GM12872 (cell line): ENCODE measurements at regions not wholly inside any gene's neighbourhood (a gene's known extent, or its start where the extent isn't known, plus 50 kb on each side); places are given as distances from the start of the nearest gene placed in this dataset.

Experiments
- TF ChIP-seq, protein P1 (sequence below): IDR thresholded peaks from 3 replicates; pipeline ENCODE4 v1.5.1; 2011; ENCODE audit warnings: low read depth, mild to moderate bottlenecking, low read length, moderate library complexity; ENCODE audit not compliant: insufficient read depth

DNA sequence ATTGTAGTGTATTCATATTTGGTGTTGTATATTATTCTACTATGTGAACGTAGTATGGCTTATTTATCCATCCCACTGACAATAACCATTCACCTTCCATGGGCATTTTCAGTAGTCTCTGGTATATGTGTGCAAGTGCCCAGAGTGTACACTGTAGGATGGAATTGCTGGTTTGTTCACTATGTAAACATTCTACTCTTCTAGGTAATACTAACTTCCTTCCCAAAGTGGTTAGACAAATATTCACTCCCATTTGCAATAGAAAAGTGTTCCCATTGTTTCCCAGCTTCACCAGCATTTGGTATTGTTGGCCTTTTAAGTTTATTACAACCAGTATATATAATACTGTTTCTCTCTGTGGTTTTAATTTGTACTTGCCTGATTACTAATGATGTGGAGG, 153.7 kb downstream of the C7orf25 start:
- TF ChIP-seq, protein P1, sequence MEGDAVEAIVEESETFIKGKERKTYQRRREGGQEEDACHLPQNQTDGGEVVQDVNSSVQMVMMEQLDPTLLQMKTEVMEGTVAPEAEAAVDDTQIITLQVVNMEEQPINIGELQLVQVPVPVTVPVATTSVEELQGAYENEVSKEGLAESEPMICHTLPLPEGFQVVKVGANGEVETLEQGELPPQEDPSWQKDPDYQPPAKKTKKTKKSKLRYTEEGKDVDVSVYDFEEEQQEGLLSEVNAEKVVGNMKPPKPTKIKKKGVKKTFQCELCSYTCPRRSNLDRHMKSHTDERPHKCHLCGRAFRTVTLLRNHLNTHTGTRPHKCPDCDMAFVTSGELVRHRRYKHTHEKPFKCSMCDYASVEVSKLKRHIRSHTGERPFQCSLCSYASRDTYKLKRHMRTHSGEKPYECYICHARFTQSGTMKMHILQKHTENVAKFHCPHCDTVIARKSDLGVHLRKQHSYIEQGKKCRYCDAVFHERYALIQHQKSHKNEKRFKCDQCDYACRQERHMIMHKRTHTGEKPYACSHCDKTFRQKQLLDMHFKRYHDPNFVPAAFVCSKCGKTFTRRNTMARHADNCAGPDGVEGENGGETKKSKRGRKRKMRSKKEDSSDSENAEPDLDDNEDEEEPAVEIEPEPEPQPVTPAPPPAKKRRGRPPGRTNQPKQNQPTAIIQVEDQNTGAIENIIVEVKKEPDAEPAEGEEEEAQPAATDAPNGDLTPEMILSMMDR, result no peak

DNA sequence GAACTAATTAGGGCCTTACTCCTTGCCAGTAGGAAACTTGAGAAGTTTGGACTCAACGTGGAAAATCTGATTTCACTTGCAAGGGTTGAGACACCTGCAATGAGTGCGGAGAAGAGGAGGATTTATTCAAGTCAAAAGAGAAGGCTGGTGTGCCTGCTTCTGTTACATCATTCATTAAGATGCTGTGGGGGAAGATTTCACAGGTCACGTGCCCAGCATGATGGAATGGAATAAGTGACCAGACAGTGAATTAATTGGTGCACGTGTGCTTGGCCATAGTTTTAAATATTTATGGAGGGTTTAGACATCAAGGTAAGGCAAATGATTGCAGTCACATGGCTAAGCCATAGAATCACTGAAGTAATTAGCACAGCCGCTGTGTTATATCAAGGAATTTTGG, 155.0 kb downstream of the C7orf25 start:
- TF ChIP-seq, protein P1, result no peak

DNA sequence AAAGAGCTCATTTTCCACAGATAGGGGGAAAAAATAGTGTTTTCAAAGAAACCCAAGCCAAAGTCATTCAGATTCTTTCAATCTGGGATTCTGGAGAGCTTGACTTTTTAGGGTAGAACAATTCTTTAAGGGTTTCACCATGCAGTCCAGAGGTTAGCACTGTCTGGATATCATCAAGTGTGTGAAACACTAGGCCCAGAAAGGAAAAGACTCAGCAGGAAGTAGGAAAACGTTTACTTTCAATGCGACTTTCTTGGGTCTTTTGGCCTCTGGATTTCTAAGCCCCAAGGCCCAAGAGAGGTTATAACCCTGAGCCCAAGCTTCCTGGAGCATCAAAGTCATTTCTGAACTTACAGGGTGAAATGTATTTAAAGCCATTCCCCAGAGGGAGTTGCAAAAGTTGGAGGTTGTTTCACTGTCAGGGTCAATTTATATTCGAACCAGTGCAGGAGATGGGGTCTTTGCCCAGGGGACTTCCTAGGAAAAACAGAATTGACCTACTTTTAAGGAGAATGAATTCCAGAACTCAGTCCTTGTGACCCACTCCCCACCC, 158.0 kb downstream of the C7orf25 start:
- TF ChIP-seq, protein P1, result no peak

DNA sequence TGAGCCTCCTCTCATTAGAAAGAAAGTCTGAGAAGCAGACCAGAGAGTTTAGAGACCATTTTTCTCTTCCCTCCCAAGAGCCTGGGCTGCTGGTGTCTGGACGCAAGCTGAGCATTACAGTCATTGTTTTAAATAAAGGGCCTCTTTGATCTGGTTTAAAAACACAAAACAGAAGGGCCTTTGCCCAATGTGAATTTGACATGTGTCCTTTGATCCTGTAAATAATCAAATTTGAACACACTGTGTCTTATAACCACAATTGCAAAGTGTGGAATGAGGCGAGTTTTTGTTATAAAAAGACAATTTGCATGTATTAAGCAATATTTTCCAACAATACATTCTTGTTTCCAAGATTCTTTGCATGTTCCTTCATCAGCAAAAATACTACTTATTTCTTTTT, 158.5 kb downstream of the C7orf25 start:
- TF ChIP-seq, protein P1, result no peak

DNA sequence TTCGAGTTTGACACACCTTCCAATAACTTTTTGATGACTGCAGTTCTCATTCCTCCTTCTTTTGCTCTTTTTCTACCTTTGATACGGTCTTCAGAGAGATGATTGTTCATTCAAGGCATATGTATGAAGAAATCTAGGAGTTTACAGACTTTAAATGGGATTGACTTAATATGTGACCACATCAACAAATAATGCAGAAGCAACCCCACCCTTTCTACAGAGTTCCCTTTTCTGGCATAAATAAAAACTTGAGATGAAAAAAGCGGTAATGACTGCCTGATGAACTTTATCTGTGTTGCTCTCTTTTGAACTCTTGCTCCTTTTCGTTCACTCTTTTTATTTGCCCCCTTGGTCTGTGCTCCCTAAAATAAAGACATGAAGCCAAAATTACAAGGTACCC, 161.7 kb downstream of the C7orf25 start:
- TF ChIP-seq, protein P1, result no peak

DNA sequence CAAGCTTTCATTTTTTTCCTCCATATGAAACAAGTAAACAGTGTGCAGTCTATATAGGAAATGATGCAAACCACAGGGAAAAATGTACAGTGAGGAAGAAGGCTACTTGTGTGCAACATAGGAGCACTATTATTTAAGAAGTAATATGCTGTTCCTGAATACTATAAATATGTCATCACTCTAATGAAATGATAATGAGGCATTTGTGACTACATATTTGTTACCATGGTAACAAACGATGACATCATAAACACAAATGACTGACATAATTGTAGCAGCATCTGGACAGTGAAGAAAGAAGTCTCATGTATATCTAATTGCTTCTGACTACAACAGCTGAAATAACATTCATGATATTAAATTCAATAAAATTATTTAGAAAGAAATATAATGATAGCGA, 164.8 kb downstream of the C7orf25 start:
- TF ChIP-seq, protein P1, result no peak

DNA sequence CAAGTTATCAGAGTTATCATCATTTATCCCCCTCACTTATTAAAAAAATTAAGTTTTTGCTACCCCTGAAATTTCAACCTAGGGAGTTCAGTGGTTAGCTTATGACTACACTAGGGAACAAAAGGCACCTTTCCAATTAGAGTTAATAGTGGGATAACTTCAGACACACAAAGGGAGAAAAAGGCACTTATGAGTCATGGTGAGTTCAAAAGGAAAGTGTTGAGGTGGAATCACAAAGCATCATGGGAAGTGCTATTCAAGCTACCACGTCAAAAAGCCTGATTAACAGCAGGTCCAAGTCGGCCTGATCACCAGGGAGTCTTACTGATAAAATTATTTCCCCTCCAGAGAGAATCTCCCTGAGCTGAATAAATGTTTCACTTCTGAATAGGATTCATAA, 165.7 kb downstream of the C7orf25 start:
- TF ChIP-seq, protein P1, result no peak
